Right renal cortex interstitium (tissue), 3 donors: ENCODE measurements at regions not wholly inside any gene's neighbourhood (a gene's known extent, or its start where the extent isn't known, plus 50 kb on each side); places are given as distances from the start of the nearest gene placed in this dataset.

Source experiments
- DNase-seq, 3 donors: peaks; one replicate each; pipeline ENCODE4 v3.0.0-alpha.2; 2013; ENCODE audit warnings: low read depth in 3 of 3, low spot score in 2 of 3

GRCh38 chr13:81539643-81540150 is 1198.8 kb upstream of the SPRY2 start:
- no peak for DNase-seq

- no peak for DNase-seq
Observed at GRCh38 chr13:81498969-81499368, 1158.0 kb upstream of the SPRY2 start.

GRCh38 chr13:81493144-81493543 is 1152.2 kb upstream of the SPRY2 start:
- DNase-seq: no peak

- DNase-seq: no peak
Observed at GRCh38 chr13:81492449-81492848, 1151.5 kb upstream of the SPRY2 start.

GRCh38 chr13:81488021-81488420 is 1147.1 kb upstream of the SPRY2 start:
- no peak for DNase-seq

GRCh38 chr13:81487151-81487550 is 1146.2 kb upstream of the SPRY2 start:
- DNase-seq: no peak

- no peak for DNase-seq
Observed at GRCh38 chr13:81480634-81481033, 1139.7 kb upstream of the SPRY2 start.

- DNase-seq: no peak
Observed at GRCh38 chr13:81473366-81473899, 1132.5 kb upstream of the SPRY2 start.

GRCh38 chr13:81458170-81458569 is 1117.2 kb upstream of the SPRY2 start:
- DNase-seq: peak in 1 of 3 donors; percentile 8

GRCh38 chr13:81446441-81446840 is 1105.5 kb upstream of the SPRY2 start:
- DNase-seq: no peak

GRCh38 chr13:81442904-81443303 is 1102.0 kb upstream of the SPRY2 start:
- no peak for DNase-seq

- no peak for DNase-seq
Observed at GRCh38 chr13:81425286-81425685, 1084.4 kb upstream of the SPRY2 start.

- DNase-seq: no peak
Observed at GRCh38 chr13:81409284-81409683, 1068.4 kb upstream of the SPRY2 start.

- DNase-seq: no peak
Observed at GRCh38 chr13:81408647-81409046, 1067.7 kb upstream of the SPRY2 start.

GRCh38 chr13:81406639-81407292 is 1065.8 kb upstream of the SPRY2 start:
- DNase-seq: no peak

GRCh38 chr13:81406022-81406421 is 1065.1 kb upstream of the SPRY2 start:
- no peak for DNase-seq

GRCh38 chr13:81396192-81396591 is 1055.3 kb upstream of the SPRY2 start:
- no peak for DNase-seq

- DNase-seq: no peak
Observed at GRCh38 chr13:81395368-81395767, 1054.4 kb upstream of the SPRY2 start.

- no peak for DNase-seq
Observed at GRCh38 chr13:81394640-81395039, 1053.7 kb upstream of the SPRY2 start.

- DNase-seq: no peak
Observed at GRCh38 chr13:81393721-81394120, 1052.8 kb upstream of the SPRY2 start.

- no peak for DNase-seq
Observed at GRCh38 chr13:81393110-81393509, 1052.2 kb upstream of the SPRY2 start.

GRCh38 chr13:81388400-81388799 is 1047.5 kb upstream of the SPRY2 start:
- DNase-seq: no peak

- no peak for DNase-seq
Observed at GRCh38 chr13:81383444-81383843, 1042.5 kb upstream of the SPRY2 start.
